Tibial artery (tissue), 4 donors: ENCODE measurements at regions not wholly inside any gene's neighbourhood (a gene's known extent, or its start where the extent isn't known, plus 50 kb on each side); places are given as distances from the start of the nearest gene placed in this dataset.

Experiments
- DNase-seq, 2 donors: peaks; one replicate each; pipeline ENCODE4 v3.0.0-alpha.2; 2019
- H3K27ac ChIP-seq, 2 donors: fragments of 200-600 bp; sonication (generic) in 1 of 2; 1 replicate in 1 of 2; 2 replicates in 1 of 2; pipeline ENCODE4 v1.5.1; 2018 to 2019; ENCODE audit warnings: mild to moderate bottlenecking in 1 of 2
- H3K27me3 ChIP-seq, 2 donors: fragments of 200-600 bp; sonication (generic) in 1 of 2; one replicate each; pipeline versions ENCODE4 v1.5.1 to v1.6.0; 2016 to 2019
- H3K36me3 ChIP-seq, 3 donors: fragments of 200-600 bp; sonication (generic) in 2 of 3; one replicate each; pipeline ENCODE4 v1.5.1; 2016 to 2019; ENCODE audit warnings: mild to moderate bottlenecking in 2 of 3
- H3K4me1 ChIP-seq, 4 donors: fragments of 200-600 bp; sonication (generic) in 2 of 4; 1 replicate in 3 of 4; 2 replicates in 1 of 4; pipeline ENCODE4 v1.5.1; 2016 to 2019
- H3K4me3 ChIP-seq, 2 donors: fragments of 200-600 bp; sonication (generic) in 1 of 2; 1 replicate in 1 of 2; 2 replicates in 1 of 2; pipeline ENCODE4 v1.5.1; 2018 to 2019; ENCODE audit warnings: mild to moderate bottlenecking in 2 of 2
- H3K9me3 ChIP-seq, 3 donors: fragments of 200-600 bp; sonication (generic) in 1 of 3; one replicate each; pipeline ENCODE4 v1.5.1; 2016 to 2019
- CTCF ChIP-seq, 2 experiments: fragments of 200-600 bp in 1 of 2; fragments of 450-650 bp in 1 of 2; IDR thresholded peaks; one replicate each; pipeline ENCODE4 v1.5.1; 2017 to 2019; ENCODE audit warnings: antibody characterized with exemption in 2 of 2, mild to moderate bottlenecking in 1 of 2, moderate library complexity in 1 of 2
- intact Hi-C: fragments of 100-400 bp; cut with DNase I; formaldehyde crosslinking; loops from one replicate; pipeline ENCODE4 v1.15.0; 2023; ENCODE audit warnings: low total_unique reads

DNA sequence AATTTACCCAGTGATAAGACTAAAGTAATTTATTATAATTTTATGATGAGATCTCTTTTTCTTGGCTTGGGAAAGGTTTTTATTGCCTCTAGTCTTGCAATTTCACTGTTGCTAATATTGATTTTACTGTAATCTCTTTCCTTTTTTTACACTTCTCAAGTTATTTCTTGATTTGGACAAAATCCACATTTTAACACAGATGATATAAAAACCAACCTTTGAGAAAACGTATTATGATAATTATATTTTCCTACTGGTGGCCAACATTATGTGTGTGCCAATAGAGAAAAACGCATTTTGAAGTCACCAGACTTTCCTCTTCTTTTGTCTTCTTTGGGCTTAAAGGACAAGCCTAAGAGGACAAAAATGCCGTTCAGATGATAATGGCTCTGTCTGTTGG lies 314.9 kb downstream of the PRDM2 start:
- intact Hi-C loops = no loop called here
- peaks cover 0 to 9% of the 10 kb centered on the region in 2 donors for H3K27me3 ChIP-seq
- no peak for DNase-seq

DNA sequence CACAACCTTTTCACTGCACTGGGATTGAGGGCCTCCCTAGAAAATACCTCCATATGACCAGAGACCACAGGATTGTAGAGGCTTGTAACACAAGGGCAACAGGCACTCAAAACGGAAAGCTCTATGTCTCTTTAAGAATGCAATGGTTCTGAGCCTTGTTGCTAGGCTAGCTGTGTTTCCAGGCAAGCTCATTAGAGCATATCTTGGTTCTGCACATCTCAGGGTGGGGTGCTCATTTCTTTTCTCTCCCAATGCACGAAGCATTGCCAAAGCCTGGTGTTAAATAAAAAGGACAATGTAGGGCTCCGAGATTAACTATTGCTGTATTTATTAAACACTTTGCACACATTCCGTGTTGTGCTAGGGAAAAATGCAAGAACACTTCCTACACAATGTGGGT lies 315.9 kb downstream of the PRDM2 start:
- Histone ChIP-seq H3K9me3 (no peaks in the 10 kb centered on the region), H3K27me3 (peaks cover 0 to 9% of the 10 kb centered on the region in 2 donors), H3K36me3 (no peaks in the 10 kb centered on the region), H3K4me1 (no peaks in the 10 kb centered on the region), H3K27ac (no peak overlapping the region), H3K4me3 (no peak overlapping the region)
- DNase-seq = no peak
- intact Hi-C loops = no loop called here
- no peak for TF ChIP-seq CTCF (IDR thresholded peaks at IDR 0.05)

More for the DNA sequence above, 314.9 kb downstream of the PRDM2 start:
- TF ChIP-seq CTCF (IDR thresholded peaks at IDR 0.05) = no peak
- Histone ChIP-seq H3K4me3 (no peak overlapping the region), H3K4me1 (no peaks in the 10 kb centered on the region), H3K36me3 (no peaks in the 10 kb centered on the region), H3K27ac (no peak overlapping the region), H3K9me3 (no peaks in the 10 kb centered on the region)

GRCh38 chr1:14017531-14017961 lies 317.6 kb downstream of the PRDM2 start:
- Histone ChIP-seq H3K27ac (no peak overlapping the region), H3K27me3 (peaks cover 0 to 9% of the 10 kb centered on the region in 2 donors), H3K4me1 (no peaks in the 10 kb centered on the region), H3K4me3 (no peak overlapping the region), H3K9me3 (no peaks in the 10 kb centered on the region), H3K36me3 (no peaks in the 10 kb centered on the region)
- TF ChIP-seq CTCF (IDR thresholded peaks at IDR 0.05) = no peak
- intact Hi-C loops = no loop called here
- DNase-seq = no peak

DNA sequence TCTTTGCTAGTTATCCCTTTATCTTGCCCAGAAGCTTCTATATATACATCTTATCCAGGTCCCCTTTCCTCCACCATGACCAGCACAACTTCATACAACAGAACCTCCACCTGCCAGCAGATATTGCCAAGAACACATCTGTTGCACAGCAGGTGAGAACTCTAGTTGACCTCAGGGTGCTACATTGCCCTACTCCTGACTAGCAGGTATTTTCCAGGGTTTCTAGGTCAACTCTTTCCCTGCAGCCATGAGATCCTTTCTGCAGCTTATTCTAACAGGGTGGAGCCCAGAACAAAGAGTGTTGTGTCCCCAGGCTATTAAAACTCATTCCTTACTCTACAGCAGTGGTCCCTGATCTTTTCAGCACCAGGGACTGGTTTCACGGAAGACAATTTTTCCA lies 319.5 kb downstream of the PRDM2 start:
- peaks cover 0 to 9% of the 10 kb centered on the region in 2 donors for H3K27me3 ChIP-seq
- H3K9me3 ChIP-seq = no peaks in the 10 kb centered on the region
- H3K36me3 ChIP-seq = no peaks in the 10 kb centered on the region
- intact Hi-C loops = no loop called here
- DNase-seq = no peak
- TF ChIP-seq CTCF (IDR thresholded peaks at IDR 0.05) = no peak
- H3K27ac ChIP-seq = no peak overlapping the region
- H3K4me1 ChIP-seq = no peaks in the 10 kb centered on the region
- H3K4me3 ChIP-seq = no peak overlapping the region

- H3K27ac ChIP-seq = no peak overlapping the region
- H3K9me3 ChIP-seq = no peaks in the 10 kb centered on the region
- no peaks in the 10 kb centered on the region for H3K36me3 ChIP-seq
- DNase-seq = no peak
- intact Hi-C loops = no loop called here
- no peak overlapping the region for H3K4me3 ChIP-seq
- H3K4me1 ChIP-seq = no peaks in the 10 kb centered on the region
- no peak for TF ChIP-seq CTCF (IDR thresholded peaks at IDR 0.05)
- H3K27me3 ChIP-seq = peaks cover 0 to 9% of the 10 kb centered on the region in 2 donors
These were observed 320.0 kb downstream of the PRDM2 start for GRCh38 chr1:14020006-14020405.

- Histone ChIP-seq H3K4me3 (no peak overlapping the region), H3K27ac (no peak overlapping the region), H3K27me3 (no peaks in the 10 kb centered on the region), H3K36me3 (no peaks in the 10 kb centered on the region), H3K9me3 (no peaks in the 10 kb centered on the region), H3K4me1 (no peaks in the 10 kb centered on the region)
- no peak for DNase-seq
- intact Hi-C loops = no loop called here
- TF ChIP-seq CTCF (IDR thresholded peaks at IDR 0.05) = no peak
These were observed 327.1 kb downstream of the PRDM2 start for GRCh38 chr1:14027099-14027498.
